Caki2 (cell line): ENCODE measurements at regions not wholly inside any gene's neighbourhood (a gene's known extent, or its start where the extent isn't known, plus 50 kb on each side); places are given as distances from the start of the nearest gene placed in this dataset.
"Not testable (repeated sequence)": the region's sequence is repeated elsewhere in the genome, so short reads cannot be mapped to it uniquely, and the experiment has no call there.

Experiments used
- DNase-seq: peaks from one replicate; pipeline ENCODE4 v3.0.0-alpha.2; 2015; ENCODE audit warnings: low read depth
- in situ Hi-C: cut with HindIII; loops from 2 replicates; pipeline ENCODE4 v1.10.0; 2016; ENCODE audit warnings: low sequenced_read_pairs, low pct_unique_long_range_greater_than_20kb, mixed read lengths

GRCh38 chr14:22131749-22132476 is 457.1 kb downstream of the DAD1 start:
- DNase-seq: no peak
- in situ Hi-C loops: no loop called here

GRCh38 chr14:22124073-22124613 is 450.5 kb upstream of the OR4E1 start:
- in situ Hi-C loops: no loop called here
- DNase-seq: no peak

- in situ Hi-C loops: no loop called here
- no peak for DNase-seq
Measured at GRCh38 chr14:22122829-22123560, 449.4 kb upstream of the OR4E1 start.

- in situ Hi-C loops: no loop called here
- DNase-seq: no peak
Measured at GRCh38 chr14:22122227-22122818, 448.7 kb upstream of the OR4E1 start.

GRCh38 chr14:22118899-22119477 is 445.4 kb upstream of the OR4E1 start:
- no peak for DNase-seq
- in situ Hi-C loops: no loop called here

- no peak for DNase-seq
- in situ Hi-C loops: no loop called here
Measured at GRCh38 chr14:22113401-22113800, 439.8 kb upstream of the OR4E1 start.

- in situ Hi-C loops: no loop called here
Measured at GRCh38 chr14:22112004-22112403, 438.4 kb upstream of the OR4E1 start.

GRCh38 chr14:22107753-22108152 is 434.1 kb upstream of the OR4E1 start:
- in situ Hi-C loops: no loop called here
- no peak for DNase-seq

More at GRCh38 chr14:22112004-22112403, 438.4 kb upstream of the OR4E1 start:
- DNase-seq: no peak

- DNase-seq: no peak
- in situ Hi-C loops: no loop called here
Measured at GRCh38 chr14:22106700-22107697, 433.4 kb upstream of the OR4E1 start.

- no peak for DNase-seq
- in situ Hi-C loops: no loop called here
Measured at GRCh38 chr14:22105624-22106006, 432.0 kb upstream of the OR4E1 start.

- in situ Hi-C loops: no loop called here
- DNase-seq: no peak
Measured at GRCh38 chr14:22105006-22105623, 431.5 kb upstream of the OR4E1 start.

- in situ Hi-C loops, DNase-seq: not testable (repeated sequence)
Measured at GRCh38 chr14:22100764-22101120, 427.1 kb upstream of the OR4E1 start.

- in situ Hi-C loops: no loop called here
- peak; percentile 54 for DNase-seq
Measured at GRCh38 chr14:22099942-22100763, 426.5 kb upstream of the OR4E1 start.

- in situ Hi-C loops: no loop called here
- DNase-seq: no peak
Measured at GRCh38 chr14:22098435-22098834, 424.8 kb upstream of the OR4E1 start.

GRCh38 chr14:22097586-22098292 is 424.1 kb upstream of the OR4E1 start:
- in situ Hi-C loops: no loop called here
- DNase-seq: no peak

- in situ Hi-C loops: no loop called here
Measured at GRCh38 chr14:22097072-22097471, 423.5 kb upstream of the OR4E1 start.

More at GRCh38 chr14:22097072-22097471, 423.5 kb upstream of the OR4E1 start:
- DNase-seq: no peak
